HG03442 (cell line): ENCODE measurements at regions not wholly inside any gene's neighbourhood (a gene's known extent, or its start where the extent isn't known, plus 50 kb on each side); places are given as distances from the start of the nearest gene placed in this dataset.
A peak's percentile ranks its signal among the peaks of the same experiment; 100 is the strongest.

Experiments
- ATAC-seq: cut with Tn5 transposase; IDR thresholded peaks from one replicate; pipeline ENCODE4 v1.9.1; 2021; ENCODE audit warnings: mild to moderate bottlenecking, moderate library complexity; ENCODE audit not compliant: unreplicated experiment

- no peak for ATAC-seq
These were observed 208.2 kb downstream of the SEC61B start for GRCh38 chr9:99430301-99430700.

- ATAC-seq = no peak
These were observed 209.0 kb downstream of the SEC61B start for GRCh38 chr9:99431103-99431502.

GRCh38 chr9:99432075-99432474, 210.0 kb downstream of the SEC61B start:
- no peak for ATAC-seq

- no peak for ATAC-seq
These were observed 211.0 kb downstream of the SEC61B start for GRCh38 chr9:99433095-99433494.

- ATAC-seq = peak; percentile 99
These were observed 211.5 kb downstream of the SEC61B start for GRCh38 chr9:99433555-99433954.

GRCh38 chr9:99436616-99437015, 214.5 kb downstream of the SEC61B start:
- no peak for ATAC-seq

GRCh38 chr9:99437145-99437544, 215.1 kb downstream of the SEC61B start:
- ATAC-seq = no peak

GRCh38 chr9:99438596-99438995, 216.5 kb downstream of the SEC61B start:
- no peak for ATAC-seq

- no peak for ATAC-seq
These were observed 219.7 kb downstream of the SEC61B start for GRCh38 chr9:99441829-99442228.

- ATAC-seq = no peak
These were observed 223.3 kb downstream of the SEC61B start for GRCh38 chr9:99445371-99445891.

GRCh38 chr9:99445920-99446319, 223.8 kb downstream of the SEC61B start:
- ATAC-seq = no peak

- no peak for ATAC-seq
These were observed 225.9 kb downstream of the SEC61B start for GRCh38 chr9:99447951-99448350.

- ATAC-seq = no peak
These were observed 227.6 kb downstream of the SEC61B start for GRCh38 chr9:99449726-99450125.

- ATAC-seq = no peak
These were observed 229.1 kb downstream of the SEC61B start for GRCh38 chr9:99451112-99451606.

GRCh38 chr9:99457406-99457805, 235.3 kb downstream of the SEC61B start:
- ATAC-seq = no peak

GRCh38 chr9:99457981-99458380, 235.9 kb downstream of the SEC61B start:
- no peak for ATAC-seq

- ATAC-seq = no peak
These were observed 237.8 kb downstream of the SEC61B start for GRCh38 chr9:99459919-99460318.

- ATAC-seq = no peak
These were observed 241.0 kb downstream of the SEC61B start for GRCh38 chr9:99463131-99463530.

- no peak for ATAC-seq
These were observed 242.5 kb downstream of the SEC61B start for GRCh38 chr9:99464568-99464967.

- ATAC-seq = no peak
These were observed 243.3 kb downstream of the SEC61B start for GRCh38 chr9:99465231-99465907.

GRCh38 chr9:99466104-99466503, 244.0 kb downstream of the SEC61B start:
- ATAC-seq = no peak

- ATAC-seq = no peak
These were observed 244.7 kb downstream of the SEC61B start for GRCh38 chr9:99466781-99467180.

- no peak for ATAC-seq
These were observed 249.0 kb downstream of the SEC61B start for GRCh38 chr9:99471033-99471432.
